ENCODE measurements at regions not wholly inside any gene's neighbourhood (a gene's known extent, or its start where the extent isn't known, plus 50 kb on each side); places are given as distances from the start of the nearest gene placed in this dataset.
"Not testable (repeated sequence)": the region's sequence is repeated elsewhere in the genome, so short reads cannot be mapped to it uniquely, and the experiment has no call there.

DNA sequence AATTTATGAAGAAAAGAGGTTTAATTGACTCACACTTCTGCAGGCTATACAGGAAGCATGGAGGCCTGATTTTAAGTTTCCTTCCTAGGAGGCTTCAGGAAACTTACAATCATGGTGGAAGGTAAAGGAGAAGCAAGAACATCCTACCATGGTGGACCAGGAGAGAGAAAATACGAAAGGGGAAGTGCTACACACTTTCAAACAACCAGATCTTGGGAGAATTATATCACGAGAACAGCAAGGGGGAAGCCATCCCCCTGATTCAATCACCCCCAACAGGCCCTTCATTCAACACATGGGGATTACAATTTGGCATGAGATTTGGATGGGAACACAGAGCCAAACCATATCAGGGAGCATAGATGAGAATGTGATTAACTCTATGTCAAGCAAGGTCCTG, 121.0 kb downstream of the MTHFS start:
- TF ChIP-seq, protein P1, sequence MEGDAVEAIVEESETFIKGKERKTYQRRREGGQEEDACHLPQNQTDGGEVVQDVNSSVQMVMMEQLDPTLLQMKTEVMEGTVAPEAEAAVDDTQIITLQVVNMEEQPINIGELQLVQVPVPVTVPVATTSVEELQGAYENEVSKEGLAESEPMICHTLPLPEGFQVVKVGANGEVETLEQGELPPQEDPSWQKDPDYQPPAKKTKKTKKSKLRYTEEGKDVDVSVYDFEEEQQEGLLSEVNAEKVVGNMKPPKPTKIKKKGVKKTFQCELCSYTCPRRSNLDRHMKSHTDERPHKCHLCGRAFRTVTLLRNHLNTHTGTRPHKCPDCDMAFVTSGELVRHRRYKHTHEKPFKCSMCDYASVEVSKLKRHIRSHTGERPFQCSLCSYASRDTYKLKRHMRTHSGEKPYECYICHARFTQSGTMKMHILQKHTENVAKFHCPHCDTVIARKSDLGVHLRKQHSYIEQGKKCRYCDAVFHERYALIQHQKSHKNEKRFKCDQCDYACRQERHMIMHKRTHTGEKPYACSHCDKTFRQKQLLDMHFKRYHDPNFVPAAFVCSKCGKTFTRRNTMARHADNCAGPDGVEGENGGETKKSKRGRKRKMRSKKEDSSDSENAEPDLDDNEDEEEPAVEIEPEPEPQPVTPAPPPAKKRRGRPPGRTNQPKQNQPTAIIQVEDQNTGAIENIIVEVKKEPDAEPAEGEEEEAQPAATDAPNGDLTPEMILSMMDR (IDR thresholded peaks at IDR 0.05), result no peak
- H3K4me3 ChIP-seq, result no peak overlapping the region

DNA sequence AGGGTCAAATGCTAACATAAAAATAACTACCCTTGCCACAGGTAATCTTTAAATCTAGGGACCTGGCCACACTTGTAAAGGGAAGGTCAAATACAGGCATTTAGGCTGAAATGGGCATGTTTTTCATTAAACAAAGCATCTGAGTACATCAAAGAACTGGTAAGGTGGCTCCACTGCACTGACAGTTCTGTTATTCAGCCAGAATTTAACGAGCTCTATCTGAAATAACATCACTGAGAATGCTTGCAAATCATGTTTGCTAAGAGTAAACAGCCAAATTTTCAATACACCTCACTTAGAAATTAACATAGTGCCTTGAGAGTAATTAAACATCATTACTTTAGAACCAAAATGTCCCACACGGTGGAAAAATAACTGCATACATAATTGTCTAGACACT, 118.9 kb downstream of the MTHFS start:
- Histone ChIP-seq H3K4me3 (no peak overlapping the region), H3K4me1 (ENCODE audit: control insufficient read depth in 1 of 2, low read depth in 2 of 2) (no peaks in the 10 kb centered on the region), H3K9me3 (peaks cover 9% of the 10 kb centered on the region), H3K27ac (no peak overlapping the region), H3K36me3 (no peaks in the 10 kb centered on the region), H3K27me3 (replicated peaks; ENCODE audit: insufficient read depth) (no peaks in the 10 kb centered on the region)
- TF ChIP-seq, protein P1 (IDR thresholded peaks at IDR 0.05), result no peak
- DNase-seq (ENCODE audit: low spot score) (no peak), ATAC-seq (ENCODE audit: insufficient number of reproducible peaks, low FRiP score, low read depth) (no peak)

More for the DNA sequence above, 121.0 kb downstream of the MTHFS start:
- Histone ChIP-seq H3K27ac (no peak overlapping the region), H3K9me3 (no peaks in the 10 kb centered on the region), H3K36me3 (no peaks in the 10 kb centered on the region), H3K4me1 (ENCODE audit: control insufficient read depth in 1 of 2, low read depth in 2 of 2) (no peaks in the 10 kb centered on the region), H3K27me3 (replicated peaks; ENCODE audit: insufficient read depth) (no peaks in the 10 kb centered on the region)
- DNase-seq (ENCODE audit: low spot score) (no peak), ATAC-seq (ENCODE audit: insufficient number of reproducible peaks, low FRiP score, low read depth) (no peak)

DNA sequence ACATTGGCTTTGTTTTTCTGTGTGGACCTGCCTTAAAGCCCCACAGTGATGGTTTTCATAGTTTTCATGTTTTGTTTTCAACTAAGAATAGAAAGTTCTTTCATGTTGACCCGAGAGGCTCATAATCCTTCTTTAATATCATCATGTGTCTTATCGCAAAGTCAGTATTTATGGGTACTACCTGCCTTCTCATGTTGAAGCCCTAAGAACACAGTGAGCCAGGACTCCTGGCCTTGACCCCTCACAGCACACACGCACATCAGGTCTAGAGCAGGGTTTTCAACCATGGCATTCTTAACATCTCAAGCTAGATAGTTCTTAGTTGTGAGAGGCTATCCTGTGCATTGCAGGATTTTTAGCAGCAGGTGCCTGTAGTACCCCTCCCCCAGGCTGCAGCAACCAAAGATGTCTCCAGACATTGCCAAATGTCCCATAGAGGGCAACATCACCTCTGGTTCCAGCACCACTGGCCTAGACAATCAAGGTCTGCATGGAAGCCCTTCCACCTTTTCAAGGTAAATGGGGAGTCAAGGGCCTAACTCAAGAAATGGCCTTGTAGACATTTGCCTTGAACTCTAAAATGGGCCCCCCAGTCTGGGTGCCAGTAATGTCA, 118.3 kb downstream of the MTHFS start:
- peaks cover 10% of the 10 kb centered on the region for H3K9me3 ChIP-seq
- TF ChIP-seq, protein P1 (IDR thresholded peaks at IDR 0.05), result no peak
- ATAC-seq (ENCODE audit: insufficient number of reproducible peaks, low FRiP score, low read depth), result no peak

DNA sequence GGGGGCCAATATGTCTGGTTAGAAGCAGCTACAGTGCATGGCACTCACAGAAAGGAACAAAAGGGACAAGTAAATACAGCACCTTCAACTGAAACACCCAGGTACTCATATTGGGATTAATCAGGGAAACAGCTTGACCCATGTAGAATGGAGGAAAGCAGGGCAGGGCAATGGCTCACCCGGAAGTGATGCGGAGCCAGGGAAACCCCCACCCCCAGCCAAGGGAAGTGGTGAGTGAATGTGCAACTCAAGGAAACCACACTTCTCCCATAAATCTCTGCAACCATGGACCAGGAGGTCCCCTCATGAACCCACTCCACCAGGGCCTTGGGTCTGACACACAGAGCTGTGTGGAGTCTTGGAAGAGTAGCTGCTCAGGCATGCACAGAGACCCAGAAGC, 117.1 kb downstream of the MTHFS start:
- DNase-seq (ENCODE audit: low spot score), result no peak
- Histone ChIP-seq H3K4me1 (ENCODE audit: control insufficient read depth in 1 of 2, low read depth in 2 of 2) (no peaks in the 10 kb centered on the region), H3K4me3 (no peak overlapping the region), H3K27ac (no peak overlapping the region), H3K36me3 (no peaks in the 10 kb centered on the region), H3K27me3 (replicated peaks; ENCODE audit: insufficient read depth) (no peaks in the 10 kb centered on the region), H3K9me3 (peaks cover 10% of the 10 kb centered on the region)
- no peak for ATAC-seq (ENCODE audit: insufficient number of reproducible peaks, low FRiP score, low read depth)
- TF ChIP-seq, protein P1 (IDR thresholded peaks at IDR 0.05), result no peak

More for the DNA sequence above, 118.3 kb downstream of the MTHFS start:
- no peak for DNase-seq (ENCODE audit: low spot score)
- Histone ChIP-seq H3K27ac (no peak overlapping the region), H3K4me3 (no peak overlapping the region), H3K36me3 (no peaks in the 10 kb centered on the region), H3K27me3 (replicated peaks; ENCODE audit: insufficient read depth) (no peaks in the 10 kb centered on the region), H3K4me1 (ENCODE audit: control insufficient read depth in 1 of 2, low read depth in 2 of 2) (no peaks in the 10 kb centered on the region)

DNA sequence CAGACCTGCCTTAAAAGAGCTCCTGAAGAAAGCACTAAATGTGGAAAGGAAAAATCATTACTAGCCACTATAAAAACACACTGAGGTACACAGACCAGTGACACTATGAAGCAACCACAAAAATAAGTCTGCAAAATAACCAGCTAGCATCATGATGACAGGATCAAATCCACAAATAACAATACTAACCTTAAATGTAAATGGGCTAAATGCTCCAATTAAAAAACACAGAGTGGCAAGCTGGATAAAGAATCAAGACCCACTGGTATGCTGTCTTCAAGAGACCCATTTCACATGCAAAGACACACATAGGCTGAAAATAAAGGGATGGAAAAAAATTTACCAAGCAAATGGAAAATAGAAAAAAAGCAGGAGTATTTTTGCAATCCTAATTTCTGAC, 114.5 kb downstream of the MTHFS start:
- H3K4me3 ChIP-seq; H3K36me3 ChIP-seq; H3K27ac ChIP-seq; DNase-seq (ENCODE audit: low spot score); H3K4me1 ChIP-seq (ENCODE audit: control insufficient read depth in 1 of 2, low read depth in 2 of 2); H3K27me3 ChIP-seq (replicated peaks; ENCODE audit: insufficient read depth); ATAC-seq (ENCODE audit: insufficient number of reproducible peaks, low FRiP score, low read depth): not testable (repeated sequence)
- peaks cover 10% of the 10 kb centered on the region for H3K9me3 ChIP-seq
